Prostate gland (tissue), 2 donors: ENCODE measurements at regions not wholly inside any gene's neighbourhood (a gene's known extent, or its start where the extent isn't known, plus 50 kb on each side); places are given as distances from the start of the nearest gene placed in this dataset.

ENCODE experiments used
- DNase-seq: peaks from one replicate; pipeline ENCODE4 v3.0.0-alpha.2; 2019; ENCODE audit warnings: low spot score
- H3K27ac ChIP-seq, 2 donors: fragments of 200-600 bp; sonication (generic); 2 replicates each; pipeline ENCODE4 v1.5.1; 2017 to 2019
- H3K27me3 ChIP-seq: fragments of 200-600 bp; sonication (generic); replicated peaks from 2 replicates; pipeline ENCODE4 v1.5.1; 2019; ENCODE audit not compliant: insufficient read depth
- H3K36me3 ChIP-seq, 2 donors: fragments of 200-600 bp; sonication (generic); 1 replicate in 1 of 2; 2 replicates in 1 of 2; pipeline versions ENCODE4 v1.5.1 to v1.8.1; 2017 to 2019
- H3K4me1 ChIP-seq: fragments of 200-600 bp; sonication (generic); replicated peaks from 2 replicates; pipeline ENCODE4 v1.5.1; 2019
- H3K4me3 ChIP-seq, 2 donors: fragments of 200-600 bp; sonication (generic); 2 replicates each; pipeline ENCODE4 v1.5.1; 2017 to 2019
- H3K9me3 ChIP-seq: fragments of 200-600 bp; sonication (generic); 2 replicates; pipeline ENCODE4 v1.5.1; 2017
- CTCF ChIP-seq, 4 experiments: fragments of 200-600 bp in 2 of 4; fragments of 450-650 bp in 2 of 4; sonication (generic) in 2 of 4; IDR thresholded peaks; 1 replicate in 3 of 4; 2 replicates in 1 of 4; pipeline ENCODE4 v1.5.1; 2016 to 2019; ENCODE audit warnings: antibody characterized with exemption in 4 of 4, mild to moderate bottlenecking in 2 of 4, moderate library complexity in 2 of 4
- POLR2A ChIP-seq: fragments of 450-650 bp; IDR thresholded peaks from one replicate; pipeline ENCODE4 v1.6.1; 2016; ENCODE audit warnings: antibody characterized with exemption, mild to moderate bottlenecking
- POLR2AphosphoS5 ChIP-seq: sonication (generic); formaldehyde crosslinking; IDR thresholded peaks from one replicate; pipeline ENCODE4 v1.6.1; 2017; ENCODE audit warnings: antibody characterized with exemption
- WGBS: methylation state at CpG from one replicate; pipeline ENCODE4 v1.1.5; 2018; 5-methylcytosine and 5-hydroxymethylcytosine counted together
- intact Hi-C: fragments of 100-400 bp; cut with DNase I; formaldehyde crosslinking; loops from one replicate; pipeline ENCODE4 v1.14.2; 2022

- H3K36me3 ChIP-seq, result no peaks in the 10 kb centered on the region
- no peak for DNase-seq
- no peaks in the 10 kb centered on the region for H3K27me3 ChIP-seq
- H3K9me3 ChIP-seq, result no peaks in the 10 kb centered on the region
- H3K4me1 ChIP-seq, result no peaks in the 10 kb centered on the region
- 89% methylated on average over 8 of the region's 8 CpGs for WGBS
- no peak overlapping the region for H3K4me3 ChIP-seq
- no peak overlapping the region for H3K27ac ChIP-seq
- TF ChIP-seq POLR2AphosphoS5 (no peak), POLR2A (no peak), CTCF (IDR thresholded peaks at IDR 0.05) (no peak)
- intact Hi-C loops, result no loop called here
These were observed 94.8 kb upstream of the CNKSR3 start for GRCh38 chr6:154605178-154605881.

GRCh38 chr6:154605882-154606370 lies 95.4 kb upstream of the CNKSR3 start:
- Histone ChIP-seq H3K36me3 (no peaks in the 10 kb centered on the region), H3K4me1 (no peaks in the 10 kb centered on the region), H3K4me3 (no peak overlapping the region), H3K9me3 (no peaks in the 10 kb centered on the region), H3K27ac (no peak overlapping the region), H3K27me3 (no peaks in the 10 kb centered on the region)
- intact Hi-C loops, result no loop called here
- 94% methylated on average over 7 of the region's 7 CpGs for WGBS
- DNase-seq, result no peak
- TF ChIP-seq CTCF (IDR thresholded peaks at IDR 0.05) (no peak), POLR2AphosphoS5 (no peak), POLR2A (no peak)

GRCh38 chr6:154606457-154606856 lies 96.0 kb upstream of the CNKSR3 start:
- TF ChIP-seq CTCF (IDR thresholded peaks at IDR 0.05), result no peak
- TF ChIP-seq POLR2A, result no peak
- TF ChIP-seq POLR2AphosphoS5, result no peak
- no peak overlapping the region for H3K4me3 ChIP-seq
- intact Hi-C loops, result no loop called here
- no peaks in the 10 kb centered on the region for H3K36me3 ChIP-seq
- DNase-seq, result no peak
- H3K4me1 ChIP-seq, result no peaks in the 10 kb centered on the region
- no peaks in the 10 kb centered on the region for H3K27me3 ChIP-seq
- no peak overlapping the region for H3K27ac ChIP-seq
- H3K9me3 ChIP-seq, result no peaks in the 10 kb centered on the region
- WGBS, result 73% methylated on average over 9 of the region's 9 CpGs

- TF ChIP-seq CTCF (IDR thresholded peaks at IDR 0.05), result no peak
- intact Hi-C loops, result no loop called here
- Histone ChIP-seq H3K4me1 (no peaks in the 10 kb centered on the region), H3K27me3 (no peaks in the 10 kb centered on the region), H3K36me3 (no peaks in the 10 kb centered on the region), H3K9me3 (no peaks in the 10 kb centered on the region), H3K4me3 (no peak overlapping the region), H3K27ac (no peak overlapping the region)
- 69% methylated on average over 2 of the region's 2 CpGs for WGBS
- no peak for DNase-seq
These were observed 96.4 kb upstream of the CNKSR3 start for GRCh38 chr6:154606860-154607259.

GRCh38 chr6:154611241-154611640 lies 100.8 kb upstream of the CNKSR3 start:
- Histone ChIP-seq H3K27ac (no peak overlapping the region), H3K4me3 (no peak overlapping the region), H3K4me1 (no peaks in the 10 kb centered on the region), H3K9me3 (no peaks in the 10 kb centered on the region), H3K27me3 (no peaks in the 10 kb centered on the region), H3K36me3 (no peaks in the 10 kb centered on the region)
- WGBS, result 93% methylated on average over 3 of the region's 3 CpGs
- no peak for DNase-seq
- intact Hi-C loops, result no loop called here
- no peak for TF ChIP-seq POLR2A
- TF ChIP-seq CTCF (IDR thresholded peaks at IDR 0.05), result no peak
- TF ChIP-seq POLR2AphosphoS5, result no peak
